ENCODE measurements at regions not wholly inside any gene's neighbourhood (a gene's known extent, or its start where the extent isn't known, plus 50 kb on each side); places are given as distances from the start of the nearest gene placed in this dataset.
"Not testable (repeated sequence)": the region's sequence is repeated elsewhere in the genome, so short reads cannot be mapped to it uniquely, and the experiment has no call there.

GRCh38 chr16:26583803-26584202 lies 482.9 kb upstream of the C16orf82 start:
- no peak for DNase-seq (ENCODE audit: low read depth in 2 of 2)

- no peak for DNase-seq (ENCODE audit: low read depth in 2 of 2)
Measured at GRCh38 chr16:26593700-26594099, 473.0 kb upstream of the C16orf82 start.

GRCh38 chr16:26594666-26595065 lies 472.1 kb upstream of the C16orf82 start:
- DNase-seq (ENCODE audit: low read depth in 2 of 2), result no peak

GRCh38 chr16:26595199-26595598 lies 471.5 kb upstream of the C16orf82 start:
- DNase-seq (ENCODE audit: low read depth in 2 of 2), result no peak

- not testable (repeated sequence) for DNase-seq (ENCODE audit: low read depth in 2 of 2)
Measured at GRCh38 chr16:26596033-26596432, 470.7 kb upstream of the C16orf82 start.

GRCh38 chr16:26598061-26598460 lies 468.7 kb upstream of the C16orf82 start:
- DNase-seq (ENCODE audit: low read depth in 2 of 2), result peak; percentile 45 to 48

GRCh38 chr16:26598998-26599784 lies 467.5 kb upstream of the C16orf82 start:
- no peak for DNase-seq (ENCODE audit: low read depth in 2 of 2)

- no peak for DNase-seq (ENCODE audit: low read depth in 2 of 2)
Measured at GRCh38 chr16:26599785-26600104, 467.0 kb upstream of the C16orf82 start.

- DNase-seq (ENCODE audit: low read depth in 2 of 2), result no peak
Measured at GRCh38 chr16:26601335-26601734, 465.4 kb upstream of the C16orf82 start.

GRCh38 chr16:26605626-26606271 lies 461.0 kb upstream of the C16orf82 start:
- no peak for DNase-seq (ENCODE audit: low read depth in 2 of 2)

GRCh38 chr16:26606381-26607150 lies 460.2 kb upstream of the C16orf82 start:
- no peak for DNase-seq (ENCODE audit: low read depth in 2 of 2)

GRCh38 chr16:26614237-26614841 lies 452.4 kb upstream of the C16orf82 start:
- DNase-seq (ENCODE audit: low read depth in 2 of 2), result no peak

GRCh38 chr16:26623442-26623841 lies 443.3 kb upstream of the C16orf82 start:
- DNase-seq (ENCODE audit: low read depth in 2 of 2), result no peak

GRCh38 chr16:26627958-26628357 lies 438.8 kb upstream of the C16orf82 start:
- no peak for DNase-seq (ENCODE audit: low read depth in 2 of 2)

GRCh38 chr16:26631365-26631764 lies 435.4 kb upstream of the C16orf82 start:
- DNase-seq (ENCODE audit: low read depth in 2 of 2), result not testable (repeated sequence)

GRCh38 chr16:26642047-26642664 lies 424.6 kb upstream of the C16orf82 start:
- DNase-seq (ENCODE audit: low read depth in 2 of 2), result no peak

- no peak for DNase-seq (ENCODE audit: low read depth in 2 of 2)
Measured at GRCh38 chr16:26643519-26643918, 423.2 kb upstream of the C16orf82 start.

GRCh38 chr16:26644912-26645543 lies 421.7 kb upstream of the C16orf82 start:
- DNase-seq (ENCODE audit: low read depth in 2 of 2), result no peak

GRCh38 chr16:26645614-26646013 lies 421.1 kb upstream of the C16orf82 start:
- peak; percentile 25 to 53 for DNase-seq (ENCODE audit: low read depth in 2 of 2)

- no peak for DNase-seq (ENCODE audit: low read depth in 2 of 2)
Measured at GRCh38 chr16:26647870-26648269, 418.9 kb upstream of the C16orf82 start.

GRCh38 chr16:26648851-26649250 lies 417.9 kb upstream of the C16orf82 start:
- DNase-seq (ENCODE audit: low read depth in 2 of 2), result no peak

All from stimulated activated CD4-positive, alpha-beta T cell treated with anti-CD3 and anti-CD28 coated beads, Interleukin-4, amount 100 ng/mL, for 48 hours (primary cell).